Chondrocyte (in vitro differentiated cells): ENCODE measurements at regions not wholly inside any gene's neighbourhood (a gene's known extent, or its start where the extent isn't known, plus 50 kb on each side); places are given as distances from the start of the nearest gene placed in this dataset.

ENCODE experiments used
- DNase-seq: peaks from one replicate; pipeline ENCODE4 v3.0.0; 2021; ENCODE audit warnings: mixed read lengths, low spot score
- H3K27ac Mint-ChIP-seq: one replicate; pipeline ENCODE4 v1.8.0; 2021; ENCODE audit warnings: mild to moderate bottlenecking, moderate library complexity, mixed read lengths; ENCODE audit not compliant: unreplicated experiment
- H3K27me3 Mint-ChIP-seq: 2 replicates; pipeline ENCODE4 v1.8.0; 2021; ENCODE audit warnings: low read depth, mixed read lengths
- H3K36me3 Mint-ChIP-seq: 2 replicates; pipeline ENCODE4 v1.8.0; 2021; ENCODE audit warnings: low read depth, mixed read lengths
- H3K4me1 Mint-ChIP-seq: 2 replicates; pipeline ENCODE4 v1.8.0; 2021; ENCODE audit warnings: low read depth, mild to moderate bottlenecking, mixed read lengths
- H3K4me3 Mint-ChIP-seq: one replicate; pipeline ENCODE4 v1.8.0; 2021; ENCODE audit warnings: mild to moderate bottlenecking, moderate library complexity, mixed read lengths; ENCODE audit not compliant: unreplicated experiment
- H3K9me3 Mint-ChIP-seq: 2 replicates; pipeline ENCODE4 v1.8.0; 2021; ENCODE audit warnings: low read depth, mixed read lengths
- TF ChIP-seq, protein P1 (sequence below): fragments of 200-600 bp; sonication (generic); IDR thresholded peaks from 2 replicates; pipeline ENCODE4 v1.5.0; 2021; ENCODE audit warnings: antibody characterized with exemption, mild to moderate bottlenecking, moderate library complexity

DNA sequence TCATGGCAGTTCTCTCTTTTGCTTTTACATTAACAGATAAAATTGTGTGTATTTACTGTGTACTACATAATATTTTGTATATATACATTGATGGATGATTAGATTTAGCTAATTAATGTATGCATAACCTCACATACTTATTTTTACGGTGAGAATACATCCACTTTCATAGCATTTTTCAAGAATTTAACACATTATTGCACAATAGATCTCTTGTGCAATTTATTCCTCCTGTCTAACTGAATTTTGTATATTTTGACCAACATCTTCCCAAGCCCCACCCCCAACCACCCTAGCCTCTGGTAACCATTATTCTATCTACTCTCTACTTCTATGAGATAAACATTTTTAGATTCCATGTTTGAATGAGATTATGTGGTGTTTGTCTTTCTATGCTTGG lies 194.7 kb downstream of the RBM26 start:
- Mint-ChIP-seq H3K27me3 (peaks cover 7% of the 10 kb centered on the region), H3K4me3 (no peak overlapping the region), H3K27ac (no peak overlapping the region), H3K9me3 (no peaks in the 10 kb centered on the region), H3K4me1 (no peaks in the 10 kb centered on the region), H3K36me3 (no peaks in the 10 kb centered on the region)
- DNase-seq: no peak
- TF ChIP-seq, protein P1, sequence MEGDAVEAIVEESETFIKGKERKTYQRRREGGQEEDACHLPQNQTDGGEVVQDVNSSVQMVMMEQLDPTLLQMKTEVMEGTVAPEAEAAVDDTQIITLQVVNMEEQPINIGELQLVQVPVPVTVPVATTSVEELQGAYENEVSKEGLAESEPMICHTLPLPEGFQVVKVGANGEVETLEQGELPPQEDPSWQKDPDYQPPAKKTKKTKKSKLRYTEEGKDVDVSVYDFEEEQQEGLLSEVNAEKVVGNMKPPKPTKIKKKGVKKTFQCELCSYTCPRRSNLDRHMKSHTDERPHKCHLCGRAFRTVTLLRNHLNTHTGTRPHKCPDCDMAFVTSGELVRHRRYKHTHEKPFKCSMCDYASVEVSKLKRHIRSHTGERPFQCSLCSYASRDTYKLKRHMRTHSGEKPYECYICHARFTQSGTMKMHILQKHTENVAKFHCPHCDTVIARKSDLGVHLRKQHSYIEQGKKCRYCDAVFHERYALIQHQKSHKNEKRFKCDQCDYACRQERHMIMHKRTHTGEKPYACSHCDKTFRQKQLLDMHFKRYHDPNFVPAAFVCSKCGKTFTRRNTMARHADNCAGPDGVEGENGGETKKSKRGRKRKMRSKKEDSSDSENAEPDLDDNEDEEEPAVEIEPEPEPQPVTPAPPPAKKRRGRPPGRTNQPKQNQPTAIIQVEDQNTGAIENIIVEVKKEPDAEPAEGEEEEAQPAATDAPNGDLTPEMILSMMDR: no peak

DNA sequence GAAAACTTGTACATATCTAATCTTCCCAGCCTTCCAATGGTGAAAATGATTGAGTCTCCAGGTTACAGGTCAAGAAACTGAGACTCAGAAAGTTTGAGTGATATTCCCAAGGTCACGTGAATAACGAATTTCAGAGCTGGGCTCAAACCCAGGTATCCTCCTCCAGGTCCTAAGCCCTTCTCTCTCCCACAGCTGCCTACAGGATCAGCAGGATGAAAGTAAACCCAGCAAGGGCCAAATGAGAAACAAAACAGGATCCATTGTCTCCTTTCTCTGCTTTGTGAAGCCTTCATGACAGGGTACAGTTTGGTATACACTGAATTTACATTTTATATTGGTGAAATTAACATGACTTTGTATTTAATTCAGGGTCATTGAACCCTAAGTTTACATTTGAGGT lies 208.1 kb downstream of the RBM26 start:
- TF ChIP-seq, protein P1: no peak
- Mint-ChIP-seq H3K9me3 (no peaks in the 10 kb centered on the region), H3K27ac (no peak overlapping the region), H3K27me3 (peaks cover 12% of the 10 kb centered on the region), H3K36me3 (no peaks in the 10 kb centered on the region), H3K4me3 (no peak overlapping the region), H3K4me1 (no peaks in the 10 kb centered on the region)
- DNase-seq: no peak

DNA sequence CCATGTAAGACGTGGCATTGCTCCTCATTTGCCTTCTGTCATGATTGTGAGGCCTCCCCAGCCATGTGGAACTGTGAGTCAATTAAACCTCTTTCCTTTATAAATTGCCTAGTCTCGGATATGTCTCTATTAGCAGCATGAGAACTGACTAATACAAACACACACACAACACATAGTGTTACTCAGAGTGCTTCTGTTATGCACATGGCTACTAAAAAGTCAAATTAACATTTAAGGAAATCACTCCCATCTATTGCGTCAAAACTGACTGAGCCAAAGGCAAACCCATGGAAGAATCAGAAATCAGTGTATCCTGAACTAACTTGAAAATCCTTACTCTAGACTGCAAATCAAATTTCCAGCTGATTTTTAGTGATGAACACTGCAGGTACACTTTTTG lies 209.2 kb downstream of the RBM26 start:
- no peak for DNase-seq
- Mint-ChIP-seq H3K27ac (no peak overlapping the region), H3K4me3 (no peak overlapping the region), H3K4me1 (no peaks in the 10 kb centered on the region), H3K9me3 (no peaks in the 10 kb centered on the region), H3K36me3 (no peaks in the 10 kb centered on the region), H3K27me3 (peaks cover 17% of the 10 kb centered on the region)
- TF ChIP-seq, protein P1: no peak

DNA sequence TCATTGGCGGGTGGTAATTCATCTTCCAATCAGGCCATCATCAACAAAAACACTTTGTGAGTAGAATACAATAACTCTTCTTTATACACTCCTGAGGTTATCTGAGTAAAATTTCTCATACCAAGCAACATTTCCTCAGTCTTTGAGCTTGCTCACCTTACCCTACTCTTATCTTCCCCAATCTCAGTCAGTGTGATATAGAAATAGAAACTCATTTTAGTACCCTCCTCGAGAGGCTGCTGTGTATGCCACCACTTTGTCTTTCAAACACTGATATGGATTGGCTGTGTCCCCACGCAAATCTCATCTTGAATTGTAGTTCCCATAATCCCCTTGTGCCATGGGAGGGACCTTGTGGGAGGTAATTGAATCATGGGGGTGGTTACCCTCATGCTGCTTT lies 209.7 kb downstream of the RBM26 start:
- H3K4me3 Mint-ChIP-seq: no peak overlapping the region
- TF ChIP-seq, protein P1: no peak
- no peaks in the 10 kb centered on the region for H3K9me3 Mint-ChIP-seq
- H3K4me1 Mint-ChIP-seq: no peaks in the 10 kb centered on the region
- peaks cover 19% of the 10 kb centered on the region for H3K27me3 Mint-ChIP-seq
- DNase-seq: no peak
- H3K27ac Mint-ChIP-seq: no peak overlapping the region
- H3K36me3 Mint-ChIP-seq: no peaks in the 10 kb centered on the region

DNA sequence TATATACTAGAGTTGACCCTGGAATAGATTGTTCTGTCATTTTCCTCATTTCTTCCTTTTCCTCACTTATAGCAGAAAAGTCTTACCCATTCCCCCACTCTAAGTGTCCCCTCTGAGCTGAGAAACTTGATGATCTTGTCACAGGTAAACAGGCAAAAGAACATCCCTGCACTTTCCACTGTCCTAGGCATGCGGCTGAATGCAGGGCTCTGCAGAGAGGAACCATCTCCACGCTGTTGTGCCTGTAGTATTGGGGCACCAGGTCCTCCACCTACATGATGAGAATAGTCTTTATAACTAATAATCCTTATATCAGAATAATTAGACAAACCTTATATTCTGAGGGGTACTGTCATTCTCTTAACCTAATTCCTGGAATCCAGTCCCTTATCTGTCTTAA lies 211.3 kb downstream of the RBM26 start:
- no peaks in the 10 kb centered on the region for H3K9me3 Mint-ChIP-seq
- no peaks in the 10 kb centered on the region for H3K36me3 Mint-ChIP-seq
- no peak overlapping the region for H3K27ac Mint-ChIP-seq
- no peak for DNase-seq
- H3K4me1 Mint-ChIP-seq: no peaks in the 10 kb centered on the region
- H3K4me3 Mint-ChIP-seq: no peak overlapping the region
- H3K27me3 Mint-ChIP-seq: peaks cover 21% of the 10 kb centered on the region
- TF ChIP-seq, protein P1: no peak
